A549 (cell line): ENCODE measurements at regions not wholly inside any gene's neighbourhood (a gene's known extent, or its start where the extent isn't known, plus 50 kb on each side); places are given as distances from the start of the nearest gene placed in this dataset.

Experiments
- ATAC-seq, 2 experiments: fragments of 200-7000 bp in 1 of 2; fragments of >200 bp in 1 of 2; cut with Nextera tagmentation in 1 of 2; cut with Tn5 transposase in 1 of 2; 3 replicates each; pipeline versions ENCODE4 v1.8.0 to v1.9.1; 2018 to 2020; ENCODE audit warnings: mild to moderate bottlenecking in 1 of 2, moderate library complexity in 1 of 2
- CTCF ChIA-PET: fragments of 300-600 bp; sonication (Branson Sonifier 250); formaldehyde crosslinking; extraction: SDS; loops from one replicate; lab custom pipeline; 2021; ENCODE audit warnings: antibody characterized with exemption, inconsistent platforms; lab: Yijun Ruan, JAX
- POLR2A ChIA-PET: fragments of 350-600 bp; formaldehyde crosslinking; extraction: SDS; loops from one replicate; lab custom pipeline; 2021; ENCODE audit warnings: antibody characterized with exemption, inconsistent platforms; lab: Yijun Ruan, JAX
- DNase-seq, 2 experiments: peaks; one replicate each; pipeline versions ENCODE4 v3.0.0 to v3.0.0-alpha.2; 2011 to 2016; ENCODE audit warnings: low read depth in 1 of 2, low spot score in 1 of 2
- FAIRE-seq: peaks from 2 replicates; lab custom pipeline; 2011; peaks lifted over from hg19 to GRCh38; lab: Jason Lieb, UNC
- H3K27ac ChIP-seq, 2 experiments: fragments of >200 bp; sonication (Bioruptor Twin); formaldehyde crosslinking; 3 replicates each; pipeline ENCODE4 v1.5.1; 2016 to 2017
- H3K4me1 ChIP-seq: fragments of >200 bp; sonication (Bioruptor Twin); formaldehyde crosslinking; 3 replicates; pipeline ENCODE4 v1.6.1; 2016
- H3K4me2 ChIP-seq: fragments of >200 bp; sonication (Bioruptor Twin); formaldehyde crosslinking; 3 replicates; pipeline ENCODE4 v1.6.1; 2016
- H3K4me3 ChIP-seq: fragments of >200 bp; sonication (Bioruptor Twin); formaldehyde crosslinking; 3 replicates; pipeline ENCODE4 v1.5.1; 2016
- H3K9me3 ChIP-seq: fragments of >200 bp; sonication (Bioruptor Twin); formaldehyde crosslinking; 3 replicates; pipeline ENCODE4 v1.6.1; 2016
- ATOH8 ChIP-seq: fragments of 250-450 bp; sonication (Bioruptor Pico); IDR thresholded peaks from 2 replicates; pipeline ENCODE4 v1.5.0; 2020; ENCODE audit warnings: low read depth, mild to moderate bottlenecking, moderate library complexity
- CBX8 ChIP-seq: fragments of 200-600 bp; sonication (generic); IDR thresholded peaks from 2 replicates; pipeline ENCODE4 v1.6.1; 2016
- CEBPB ChIP-seq, 2 experiments: fragments of >200 bp in 1 of 2; sonication (Bioruptor Twin) in 1 of 2; formaldehyde crosslinking in 1 of 2; IDR thresholded peaks; 2 replicates each; pipeline ENCODE4 v1.6.1; 2012 to 2016
- CHD2 ChIP-seq: fragments of 150-350 bp; IDR thresholded peaks from 2 replicates; pipeline ENCODE4 v1.6.1; 2014; ENCODE audit warnings: low read length; ENCODE audit not compliant: partially characterized antibody
- CHD4 ChIP-seq: fragments of 200-600 bp; sonication (generic); IDR thresholded peaks from 2 replicates; pipeline ENCODE4 v1.6.1; 2016; ENCODE audit warnings: antibody characterized with exemption, mild to moderate bottlenecking, borderline replicate concordance
- ESRRA ChIP-seq: fragments of 150-350 bp; IDR thresholded peaks from 2 replicates; pipeline ENCODE4 v1.6.1; 2014; ENCODE audit warnings: mild to moderate bottlenecking, low read length, borderline replicate concordance
- FOXS1 ChIP-seq: fragments of 250-450 bp; sonication (Bioruptor Pico); IDR thresholded peaks from 2 replicates; pipeline ENCODE4 v1.5.0; 2020; ENCODE audit warnings: mild to moderate bottlenecking, moderate library complexity
- GATA3 ChIP-seq: IDR thresholded peaks from 2 replicates; pipeline ENCODE4 v1.6.1; 2012; ENCODE audit warnings: borderline replicate concordance
- HOXB5 ChIP-seq: fragments of 250-450 bp; sonication (Bioruptor Pico); IDR thresholded peaks from 2 replicates; pipeline ENCODE4 v1.5.0; 2020; ENCODE audit warnings: mild to moderate bottlenecking, moderate library complexity
- KDM5A ChIP-seq: fragments of 200-600 bp; sonication (generic); IDR thresholded peaks from 2 replicates; pipeline ENCODE4 v1.6.1; 2016; ENCODE audit warnings: antibody characterized with exemption, mild to moderate bottlenecking
- NR3C1 ChIP-seq: fragments of >200 bp; sonication (Bioruptor Twin); formaldehyde crosslinking; IDR thresholded peaks from 3 replicates; pipeline ENCODE4 v1.6.1; 2017
- PHF8 ChIP-seq: fragments of 200-600 bp; sonication (generic); IDR thresholded peaks from 2 replicates; pipeline ENCODE4 v1.6.1; 2016; ENCODE audit warnings: low read depth, mild to moderate bottlenecking, antibody characterized with exemption, moderate library complexity, borderline replicate concordance
- RARB ChIP-seq: fragments of 250-450 bp; sonication (Bioruptor Pico); IDR thresholded peaks from 2 replicates; pipeline ENCODE4 v1.8.0; 2021; ENCODE audit warnings: mild to moderate bottlenecking, moderate library complexity
- RCOR1 ChIP-seq: fragments of 150-350 bp; IDR thresholded peaks from 2 replicates; pipeline ENCODE4 v1.6.1; 2014; ENCODE audit warnings: antibody characterized with exemption, low read length, low read depth
- RNF2 ChIP-seq: fragments of 200-600 bp; sonication (generic); IDR thresholded peaks from 2 replicates; pipeline ENCODE4 v1.6.1; 2016; ENCODE audit warnings: low read depth, mild to moderate bottlenecking, antibody characterized with exemption, moderate library complexity, borderline replicate concordance
- SMC3 ChIP-seq: fragments of >200 bp; sonication (Bioruptor Twin); formaldehyde crosslinking; IDR thresholded peaks from 3 replicates; pipeline ENCODE4 v1.6.1; 2018; ENCODE audit warnings: inconsistent platforms
- SREBF2 ChIP-seq: fragments of 450-650 bp; IDR thresholded peaks from 2 replicates; pipeline ENCODE4 v1.6.1; 2014; ENCODE audit warnings: mild to moderate bottlenecking, moderate library complexity
- USF2 ChIP-seq: fragments of 450-650 bp; IDR thresholded peaks from 2 replicates; pipeline ENCODE4 v1.6.1; 2014; ENCODE audit warnings: antibody characterized with exemption
- ZC3H11A ChIP-seq: fragments of 450-650 bp; IDR thresholded peaks from 2 replicates; pipeline ENCODE4 v1.6.1; 2014; ENCODE audit warnings: antibody characterized with exemption, mild to moderate bottlenecking
- WGBS: methylation state at CpG from one replicate; pipeline ENCODE4 v1.1.6; 2017; ENCODE audit errors: missing lambda C conversion rate; 5-methylcytosine and 5-hydroxymethylcytosine counted together
- TF ChIP-seq, protein P1 (sequence below): IDR thresholded peaks from 2 replicates; pipeline ENCODE4 v1.6.1; 2012
- TF ChIP-seq, protein P2 (sequence below): fragments of >200 bp; sonication (Bioruptor Twin); formaldehyde crosslinking; IDR thresholded peaks from 3 replicates; pipeline ENCODE4 v1.5.1; 2016

DNA sequence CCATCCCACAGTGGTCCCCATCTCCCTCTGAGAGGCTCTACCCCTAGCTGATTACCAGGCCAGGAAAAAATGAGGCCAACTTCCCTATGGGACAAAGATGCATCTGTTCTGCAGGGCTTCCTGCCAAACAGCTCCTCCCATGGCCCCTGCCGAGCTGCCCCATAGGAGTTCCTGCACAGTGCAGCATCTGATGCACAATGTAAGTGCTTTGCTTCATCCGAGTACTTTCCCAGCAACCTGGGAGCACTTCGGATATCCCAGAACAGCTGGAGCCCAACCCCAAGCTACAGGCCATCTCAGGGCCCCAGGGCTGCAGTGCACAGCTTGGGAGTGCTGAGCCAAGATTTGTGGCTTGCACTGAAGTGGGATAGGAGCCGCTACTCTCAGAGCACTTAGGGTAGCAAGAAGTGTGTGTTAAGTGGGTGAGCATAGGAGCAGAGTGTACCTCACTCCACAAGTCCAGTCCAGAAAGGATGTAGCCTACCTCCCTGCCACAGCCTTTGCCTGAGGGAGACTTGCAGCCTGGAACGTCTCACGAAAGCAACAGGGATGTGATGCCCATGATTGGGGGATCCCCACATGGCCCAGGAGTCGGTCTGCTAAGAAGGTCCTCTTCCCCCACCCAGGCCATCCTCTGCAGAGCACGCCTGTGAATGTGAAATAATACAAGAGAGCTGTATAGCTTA, 209.6 kb upstream of the VWC2 start:
- no peak overlapping the region for H3K4me3 ChIP-seq
- no peaks in the 10 kb centered on the region for H3K4me1 ChIP-seq
- no peak overlapping the region for H3K4me2 ChIP-seq
- TF ChIP-seq SREBF2 (no peak), FOXS1 (CRISPR knock-in tag) (no peak), RNF2 (no peak), CHD4 (no peak), RARB (CRISPR knock-in tag) (no peak), KDM5A (no peak), USF2 (no peak), HOXB5 (no peak), GATA3 (no peak), CBX8 (no peak), CEBPB (IDR thresholded peaks at IDR 0.05) (no peak), SMC3 (no peak)
- FAIRE-seq (no peak), DNase-seq (no peak), ATAC-seq (no peak)
- peaks cover 4% of the 10 kb centered on the region; the same call in 1 of the 3 replicates for H3K9me3 ChIP-seq
- CTCF ChIA-PET: no interaction called here
- no peak overlapping the region for H3K27ac ChIP-seq
- POLR2A ChIA-PET: no interaction called here
- WGBS: 1% methylated on average over 8 of the region's 8 CpGs

DNA sequence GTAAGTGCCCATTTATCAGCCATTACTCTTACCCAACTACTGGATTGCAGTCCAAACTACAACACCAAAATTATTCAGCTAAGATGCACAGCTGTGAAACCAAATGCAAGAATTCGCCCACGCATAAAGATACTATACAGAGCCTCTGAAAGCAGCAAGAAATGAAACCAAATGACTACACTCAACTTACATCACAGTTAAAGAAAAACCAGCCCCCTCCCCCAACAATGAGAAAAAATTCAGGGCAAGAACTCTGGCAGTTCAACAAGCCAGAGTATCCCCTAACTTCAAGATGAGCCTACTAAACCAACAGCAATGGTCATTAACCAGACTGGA, 209.1 kb upstream of the VWC2 start:
- POLR2A ChIA-PET: no interaction called here
- WGBS: 26% methylated on average over 2 of the region's 2 CpGs

More for the DNA sequence above, 209.1 kb upstream of the VWC2 start:
- Histone ChIP-seq H3K27ac (no peak overlapping the region), H3K9me3 (peaks cover 4% of the 10 kb centered on the region; the same call in 1 of the 3 replicates), H3K4me2 (no peak overlapping the region), H3K4me3 (no peak overlapping the region), H3K4me1 (no peaks in the 10 kb centered on the region)
- TF ChIP-seq GATA3 (no peak), HOXB5 (no peak), ATOH8 (CRISPR knock-in tag) (no peak), RCOR1 (no peak), ZC3H11A (no peak), NR3C1 (no peak), PHF8 (no peak), CHD2 (no peak), ESRRA (no peak)
- TF ChIP-seq, protein P1, sequence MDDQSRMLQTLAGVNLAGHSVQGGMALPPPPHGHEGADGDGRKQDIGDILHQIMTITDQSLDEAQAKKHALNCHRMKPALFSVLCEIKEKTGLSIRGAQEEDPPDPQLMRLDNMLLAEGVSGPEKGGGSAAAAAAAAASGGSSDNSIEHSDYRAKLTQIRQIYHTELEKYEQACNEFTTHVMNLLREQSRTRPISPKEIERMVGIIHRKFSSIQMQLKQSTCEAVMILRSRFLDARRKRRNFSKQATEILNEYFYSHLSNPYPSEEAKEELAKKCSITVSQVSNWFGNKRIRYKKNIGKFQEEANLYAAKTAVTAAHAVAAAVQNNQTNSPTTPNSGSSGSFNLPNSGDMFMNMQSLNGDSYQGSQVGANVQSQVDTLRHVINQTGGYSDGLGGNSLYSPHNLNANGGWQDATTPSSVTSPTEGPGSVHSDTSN: no peak
- TF ChIP-seq, protein P2, sequence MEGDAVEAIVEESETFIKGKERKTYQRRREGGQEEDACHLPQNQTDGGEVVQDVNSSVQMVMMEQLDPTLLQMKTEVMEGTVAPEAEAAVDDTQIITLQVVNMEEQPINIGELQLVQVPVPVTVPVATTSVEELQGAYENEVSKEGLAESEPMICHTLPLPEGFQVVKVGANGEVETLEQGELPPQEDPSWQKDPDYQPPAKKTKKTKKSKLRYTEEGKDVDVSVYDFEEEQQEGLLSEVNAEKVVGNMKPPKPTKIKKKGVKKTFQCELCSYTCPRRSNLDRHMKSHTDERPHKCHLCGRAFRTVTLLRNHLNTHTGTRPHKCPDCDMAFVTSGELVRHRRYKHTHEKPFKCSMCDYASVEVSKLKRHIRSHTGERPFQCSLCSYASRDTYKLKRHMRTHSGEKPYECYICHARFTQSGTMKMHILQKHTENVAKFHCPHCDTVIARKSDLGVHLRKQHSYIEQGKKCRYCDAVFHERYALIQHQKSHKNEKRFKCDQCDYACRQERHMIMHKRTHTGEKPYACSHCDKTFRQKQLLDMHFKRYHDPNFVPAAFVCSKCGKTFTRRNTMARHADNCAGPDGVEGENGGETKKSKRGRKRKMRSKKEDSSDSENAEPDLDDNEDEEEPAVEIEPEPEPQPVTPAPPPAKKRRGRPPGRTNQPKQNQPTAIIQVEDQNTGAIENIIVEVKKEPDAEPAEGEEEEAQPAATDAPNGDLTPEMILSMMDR: no peak
- DNase-seq (no peak), FAIRE-seq (no peak), ATAC-seq (no peak)
- CTCF ChIA-PET: no interaction called here
